IMR-90 (cell line): ENCODE measurements at regions not wholly inside any gene's neighbourhood (a gene's known extent, or its start where the extent isn't known, plus 50 kb on each side); places are given as distances from the start of the nearest gene placed in this dataset.

Experiments used
- ATAC-seq: fragments of 200-7000 bp; cut with Tn5 transposase; 2 replicates; pipeline ENCODE4 v1.9.1; 2020; ENCODE audit warnings: low read depth, mild to moderate bottlenecking, moderate library complexity
- BruUV-seq: library from RNA; stranded (reverse); fragments of 400-500 nt; replicated peaks from 2 replicates; lab custom pipeline; 2021; lab: Mats Ljungman, UMichigan
- CTCF ChIA-PET: fragments of 300-600 bp; formaldehyde crosslinking; extraction: SDS; loops from one replicate; lab custom pipeline; 2021; ENCODE audit warnings: antibody characterized with exemption; lab: Yijun Ruan, JAX
- POLR2A ChIA-PET: fragments of 300-600 bp; sonication (Branson Sonifier 250); formaldehyde crosslinking; loops from one replicate; lab custom pipeline; 2022; ENCODE audit warnings: antibody characterized with exemption; ENCODE audit not compliant: unreplicated experiment; lab: Charles Lee
- DNase-seq: peaks from one replicate; pipeline ENCODE4 v3.0.0; 2013
- H2AFZ ChIP-seq: replicated peaks from 2 replicates; pipeline ENCODE3; 2013; ENCODE audit warnings: low read length, mild to moderate bottlenecking; ENCODE audit not compliant: poor library complexity
- H2AK5ac ChIP-seq: 2 replicates; pipeline ENCODE4 v1.6.1; 2013; ENCODE audit warnings: low read depth, low read length, inconsistent platforms
- H2AK9ac ChIP-seq: replicated peaks from 2 replicates; pipeline ENCODE3; 2013; ENCODE audit warnings: mild to moderate bottlenecking, low read depth, low read length, moderate library complexity; ENCODE audit not compliant: poor library complexity
- H2BK120ac ChIP-seq: 2 replicates; pipeline ENCODE4 v1.6.1; 2013; ENCODE audit warnings: low read depth, low read length, inconsistent platforms
- H2BK15ac ChIP-seq: 3 replicates; pipeline ENCODE4 v1.6.1; 2013; ENCODE audit warnings: low read depth, low read length, inconsistent platforms
- H2BK20ac ChIP-seq: 2 replicates; pipeline ENCODE4 v1.6.1; 2013; ENCODE audit warnings: low read depth, mild to moderate bottlenecking, inconsistent platforms, low read length, moderate library complexity
- H2BK5ac ChIP-seq: 2 replicates; pipeline ENCODE4 v1.6.1; 2013; ENCODE audit warnings: mild to moderate bottlenecking, low read depth, low read length, inconsistent platforms; ENCODE audit not compliant: poor library complexity, severe bottlenecking
- H3K14ac ChIP-seq: replicated peaks from 2 replicates; pipeline ENCODE4 v1.6.1; 2013; ENCODE audit warnings: low read depth, low read length, inconsistent platforms
- H3K18ac ChIP-seq: 2 replicates; pipeline ENCODE4 v1.6.1; 2013; ENCODE audit warnings: low read depth, low read length, control low read depth
- H3K23ac ChIP-seq: 2 replicates; pipeline ENCODE4 v1.6.1; 2013; ENCODE audit warnings: low read depth, low read length, inconsistent platforms
- H3K27ac ChIP-seq: 2 replicates; pipeline ENCODE4 v1.5.1; 2013; ENCODE audit warnings: mild to moderate bottlenecking, control low read depth, low read length; ENCODE audit not compliant: insufficient read depth
- H3K27me3 ChIP-seq: 2 replicates; pipeline ENCODE4 v1.6.1; 2013; ENCODE audit warnings: low read length; ENCODE audit not compliant: control insufficient read depth, insufficient read depth
- H3K36me3 ChIP-seq: 2 replicates; pipeline ENCODE4 v1.6.1; 2013; ENCODE audit warnings: low read length, mixed read lengths; ENCODE audit not compliant: control insufficient read depth, insufficient read depth
- H3K4ac ChIP-seq: 2 replicates; pipeline ENCODE4 v1.6.1; 2013; ENCODE audit warnings: low read depth, low read length, inconsistent platforms
- H3K4me1 ChIP-seq: 2 replicates; pipeline ENCODE4 v1.6.1; 2013; ENCODE audit warnings: low read length, mixed read lengths; ENCODE audit not compliant: control insufficient read depth, insufficient read depth
- H3K4me2 ChIP-seq: 2 replicates; pipeline ENCODE4 v1.6.1; 2013; ENCODE audit warnings: low read depth, mild to moderate bottlenecking, control low read depth, low read length, moderate library complexity
- H3K4me3 ChIP-seq: 2 replicates; pipeline ENCODE4 v1.5.1; 2013; ENCODE audit warnings: low read depth, mild to moderate bottlenecking, control low read depth, low read length, moderate library complexity; ENCODE audit not compliant: insufficient read depth
- H3K56ac ChIP-seq: 2 replicates; pipeline ENCODE4 v1.6.1; 2013; ENCODE audit warnings: low read length, inconsistent platforms; ENCODE audit not compliant: insufficient read depth; ENCODE audit errors: extremely low read depth
- H3K79me1 ChIP-seq, 2 experiments: 2 replicates each; pipeline ENCODE4 v1.6.1; 2013; ENCODE audit warnings: low read length in 2 of 2, inconsistent platforms in 1 of 2, low read depth in 1 of 2
- H3K9ac ChIP-seq: 2 replicates; pipeline ENCODE4 v1.6.1; 2013; ENCODE audit warnings: low read depth, low read length, control low read depth
- H3K9me1 ChIP-seq: 2 replicates; pipeline ENCODE4 v1.6.1; 2013; ENCODE audit warnings: low read length, inconsistent platforms; ENCODE audit not compliant: insufficient read depth
- H3K9me3 ChIP-seq: 2 replicates; pipeline ENCODE4 v1.6.1; 2013; ENCODE audit warnings: low read length; ENCODE audit not compliant: control insufficient read depth, insufficient read depth
- H4K20me1 ChIP-seq: 2 replicates; pipeline ENCODE4 v1.6.1; 2013; ENCODE audit warnings: low read length, inconsistent platforms; ENCODE audit not compliant: insufficient read depth
- H4K5ac ChIP-seq: 2 replicates; pipeline ENCODE4 v1.6.1; 2013; ENCODE audit warnings: mild to moderate bottlenecking, low read depth, low read length, control low read depth
- H4K8ac ChIP-seq, 2 experiments: 2 replicates each; pipeline ENCODE4 v1.6.1; 2013; ENCODE audit warnings: low read depth in 2 of 2, low read length in 2 of 2, control low read depth in 1 of 2, inconsistent platforms in 1 of 2
- H4K91ac ChIP-seq: 2 replicates; pipeline ENCODE4 v1.6.1; 2013; ENCODE audit warnings: low read depth, low read length, inconsistent platforms; ENCODE audit not compliant: insufficient read depth
- BHLHE40 ChIP-seq: fragments of 150-350 bp; IDR thresholded peaks from 2 replicates; pipeline ENCODE4 v1.6.1; 2016; ENCODE audit warnings: mild to moderate bottlenecking, low read depth, low read length
- CEBPB ChIP-seq: IDR thresholded peaks from 2 replicates; pipeline ENCODE4 v1.6.1; 2012; ENCODE audit warnings: low read depth, low read length, improper control_type of control experiment
- CHD1 ChIP-seq: IDR thresholded peaks from 2 replicates; pipeline ENCODE4 v1.6.1; 2012; ENCODE audit warnings: low read depth, low read length, improper control_type of control experiment
- FOS ChIP-seq: fragments of 150-350 bp; IDR thresholded peaks from 2 replicates; pipeline ENCODE4 v1.6.1; 2016; ENCODE audit warnings: low read depth, low read length
- MAFK ChIP-seq: IDR thresholded peaks from 2 replicates; pipeline ENCODE4 v1.6.1; 2012; ENCODE audit warnings: low read depth, low read length, improper control_type of control experiment
- MAZ ChIP-seq: IDR thresholded peaks from 2 replicates; pipeline ENCODE4 v1.6.1; 2012; ENCODE audit warnings: low read depth, mild to moderate bottlenecking, low read length, improper control_type of control experiment, moderate library complexity, borderline replicate concordance
- MXI1 ChIP-seq: IDR thresholded peaks from 2 replicates; pipeline ENCODE4 v1.6.1; 2012; ENCODE audit warnings: low read depth, mild to moderate bottlenecking, low read length, moderate library complexity, borderline replicate concordance
- NFE2L2 ChIP-seq: fragments of 150-350 bp; IDR thresholded peaks from 2 replicates; pipeline ENCODE4 v1.6.1; 2016; ENCODE audit warnings: low read depth, mild to moderate bottlenecking, low read length
- POLR2A ChIP-seq: IDR thresholded peaks from 2 replicates; pipeline ENCODE4 v1.6.1; 2012; ENCODE audit warnings: mild to moderate bottlenecking, low read depth, low read length
- RAD21 ChIP-seq: IDR thresholded peaks from 2 replicates; pipeline ENCODE4 v1.6.1; 2012; ENCODE audit warnings: low read length, improper control_type of control experiment
- RCOR1 ChIP-seq: IDR thresholded peaks from 2 replicates; pipeline ENCODE4 v1.6.1; 2012; ENCODE audit warnings: mild to moderate bottlenecking, low read length, improper control_type of control experiment; ENCODE audit not compliant: insufficient replicate concordance
- RFX5 ChIP-seq: IDR thresholded peaks from 2 replicates; pipeline ENCODE4 v1.8.0; 2012; ENCODE audit warnings: low read depth, mild to moderate bottlenecking, low read length, moderate library complexity
- SMC3 ChIP-seq: fragments of 150-350 bp; IDR thresholded peaks from 2 replicates; pipeline ENCODE4 v1.6.1; 2016; ENCODE audit warnings: low read depth, mild to moderate bottlenecking, antibody characterized with exemption, low read length, moderate library complexity
- dilution Hi-C: fragments of 300-500 bp; cut with HindIII; formaldehyde crosslinking; loops from one replicate; pipeline ENCODE4 v1.14.3; 2018; ENCODE audit warnings: low sequenced_read_pairs; ENCODE audit not compliant: unreplicated experiment
- in situ Hi-C: fragments of 300-500 bp; cut with MboI; formaldehyde crosslinking; loops from 3 replicates; pipeline ENCODE4 v1.14.3; 2019; ENCODE audit warnings: low sequenced_read_pairs, inconsistent platforms, mixed read lengths
- intact Hi-C: fragments of 100-400 bp; cut with micrococcal nuclease; formaldehyde crosslinking; loops from 2 replicates; pipeline ENCODE4 v1.10.0; 2022
- TF ChIP-seq, protein P1 (sequence below): fragments of 150-350 bp; IDR thresholded peaks from 2 replicates; pipeline ENCODE4 v1.6.1; 2016; ENCODE audit warnings: low read depth, mild to moderate bottlenecking, low read length, moderate library complexity, borderline replicate concordance
- TF ChIP-seq, protein P2 (sequence below): conservative IDR thresholded peaks from 2 replicates; pipeline ENCODE4 v1.5.1; 2012; ENCODE audit warnings: mild to moderate bottlenecking, low read depth, low read length, improper control_type of control experiment
- TF ChIP-seq, protein P3 (sequence below): fragments of 150-350 bp; IDR thresholded peaks from 2 replicates; pipeline ENCODE4 v1.6.1; 2017; ENCODE audit warnings: mild to moderate bottlenecking, antibody characterized with exemption, low read length, low read depth

DNA sequence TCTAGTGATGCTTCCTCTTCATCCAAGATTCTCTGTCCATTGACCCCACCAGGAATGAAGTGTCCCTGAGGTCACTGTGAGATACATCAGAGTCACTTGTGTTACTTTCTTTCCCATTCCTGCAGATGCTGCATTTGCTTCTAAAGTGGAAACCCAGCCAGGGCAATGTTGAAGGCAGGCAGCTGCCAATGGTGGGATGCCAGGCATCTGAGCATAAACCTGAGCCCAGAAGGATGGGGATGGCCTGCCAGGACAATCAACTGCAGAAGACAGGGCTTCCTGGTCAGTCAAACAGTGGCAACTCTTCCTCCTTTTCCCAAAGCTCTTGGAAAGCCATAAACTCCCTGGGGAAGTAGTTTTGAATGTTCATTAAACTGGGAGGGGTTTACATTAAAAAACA is 178.0 kb upstream of the TMEM132C start:
- H3K27ac ChIP-seq, result no peak overlapping the region
- no peak overlapping the region for H3K56ac ChIP-seq
- in situ Hi-C loops (no loop called here), dilution Hi-C loops (no loop called here), intact Hi-C loops (no loop called here)
- H3K23ac ChIP-seq, result no peak overlapping the region
- no peak overlapping the region for H4K8ac ChIP-seq
- POLR2A ChIA-PET, result no interaction called here
- no peak overlapping the region for H2BK120ac ChIP-seq
- TF ChIP-seq BHLHE40, result no peak
- no peak for TF ChIP-seq FOS
- no peak for TF ChIP-seq MXI1
- TF ChIP-seq POLR2A, result no peak
- TF ChIP-seq NFE2L2, result no peak
- TF ChIP-seq MAFK, result no peak
- TF ChIP-seq SMC3, result no peak
- no peak for TF ChIP-seq RCOR1
- TF ChIP-seq RFX5, result no peak
- TF ChIP-seq, protein P1, sequence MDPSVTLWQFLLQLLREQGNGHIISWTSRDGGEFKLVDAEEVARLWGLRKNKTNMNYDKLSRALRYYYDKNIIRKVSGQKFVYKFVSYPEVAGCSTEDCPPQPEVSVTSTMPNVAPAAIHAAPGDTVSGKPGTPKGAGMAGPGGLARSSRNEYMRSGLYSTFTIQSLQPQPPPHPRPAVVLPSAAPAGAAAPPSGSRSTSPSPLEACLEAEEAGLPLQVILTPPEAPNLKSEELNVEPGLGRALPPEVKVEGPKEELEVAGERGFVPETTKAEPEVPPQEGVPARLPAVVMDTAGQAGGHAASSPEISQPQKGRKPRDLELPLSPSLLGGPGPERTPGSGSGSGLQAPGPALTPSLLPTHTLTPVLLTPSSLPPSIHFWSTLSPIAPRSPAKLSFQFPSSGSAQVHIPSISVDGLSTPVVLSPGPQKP, result no peak
- TF ChIP-seq MAZ, result no peak
- TF ChIP-seq, protein P2, sequence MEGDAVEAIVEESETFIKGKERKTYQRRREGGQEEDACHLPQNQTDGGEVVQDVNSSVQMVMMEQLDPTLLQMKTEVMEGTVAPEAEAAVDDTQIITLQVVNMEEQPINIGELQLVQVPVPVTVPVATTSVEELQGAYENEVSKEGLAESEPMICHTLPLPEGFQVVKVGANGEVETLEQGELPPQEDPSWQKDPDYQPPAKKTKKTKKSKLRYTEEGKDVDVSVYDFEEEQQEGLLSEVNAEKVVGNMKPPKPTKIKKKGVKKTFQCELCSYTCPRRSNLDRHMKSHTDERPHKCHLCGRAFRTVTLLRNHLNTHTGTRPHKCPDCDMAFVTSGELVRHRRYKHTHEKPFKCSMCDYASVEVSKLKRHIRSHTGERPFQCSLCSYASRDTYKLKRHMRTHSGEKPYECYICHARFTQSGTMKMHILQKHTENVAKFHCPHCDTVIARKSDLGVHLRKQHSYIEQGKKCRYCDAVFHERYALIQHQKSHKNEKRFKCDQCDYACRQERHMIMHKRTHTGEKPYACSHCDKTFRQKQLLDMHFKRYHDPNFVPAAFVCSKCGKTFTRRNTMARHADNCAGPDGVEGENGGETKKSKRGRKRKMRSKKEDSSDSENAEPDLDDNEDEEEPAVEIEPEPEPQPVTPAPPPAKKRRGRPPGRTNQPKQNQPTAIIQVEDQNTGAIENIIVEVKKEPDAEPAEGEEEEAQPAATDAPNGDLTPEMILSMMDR, result no peak
- no peak for TF ChIP-seq CEBPB
- TF ChIP-seq, protein P3, sequence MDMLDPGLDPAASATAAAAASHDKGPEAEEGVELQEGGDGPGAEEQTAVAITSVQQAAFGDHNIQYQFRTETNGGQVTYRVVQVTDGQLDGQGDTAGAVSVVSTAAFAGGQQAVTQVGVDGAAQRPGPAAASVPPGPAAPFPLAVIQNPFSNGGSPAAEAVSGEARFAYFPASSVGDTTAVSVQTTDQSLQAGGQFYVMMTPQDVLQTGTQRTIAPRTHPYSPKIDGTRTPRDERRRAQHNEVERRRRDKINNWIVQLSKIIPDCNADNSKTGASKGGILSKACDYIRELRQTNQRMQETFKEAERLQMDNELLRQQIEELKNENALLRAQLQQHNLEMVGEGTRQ, result no peak
- TF ChIP-seq CHD1, result no peak
- TF ChIP-seq RAD21, result no peak
- H4K5ac ChIP-seq, result no peak overlapping the region
- H3K4ac ChIP-seq, result no peak overlapping the region
- H2BK5ac ChIP-seq, result no peak overlapping the region
- H3K18ac ChIP-seq, result no peak overlapping the region
- no TSS peak for BruUV-seq
- CTCF ChIA-PET, result no interaction called here
- ATAC-seq (no peak), DNase-seq (no peak)
- no peaks in the 10 kb centered on the region for H4K20me1 ChIP-seq
- no peak overlapping the region for H3K14ac ChIP-seq
- H4K91ac ChIP-seq, result no peak overlapping the region
- H3K9me1 ChIP-seq, result no peaks in the 10 kb centered on the region
- H3K9me3 ChIP-seq, result peaks cover 13% of the 10 kb centered on the region; the same call in 1 of the 2 replicates
- no peak overlapping the region for H3K4me2 ChIP-seq
- no peak overlapping the region for H2BK20ac ChIP-seq
- H2AK5ac ChIP-seq, result no peak overlapping the region
- no peak overlapping the region for H3K4me3 ChIP-seq
- no peaks in the 10 kb centered on the region for H3K36me3 ChIP-seq
- no peak overlapping the region for H2AK9ac ChIP-seq
- no peaks in the 10 kb centered on the region for H3K27me3 ChIP-seq
- H3K79me1 ChIP-seq, result no peaks in the 10 kb centered on the region
- no peak overlapping the region for H2BK15ac ChIP-seq
- H3K4me1 ChIP-seq, result no peaks in the 10 kb centered on the region
- no peak overlapping the region for H3K9ac ChIP-seq
- H2AFZ ChIP-seq, result no peak overlapping the region
